ENCODE measurements at regions not wholly inside any gene's neighbourhood (a gene's known extent, or its start where the extent isn't known, plus 50 kb on each side); places are given as distances from the start of the nearest gene placed in this dataset.

- TF ChIP-seq CTCF (IDR thresholded peaks at IDR 0.05; ENCODE audit: low read length): no peak
- no peak for TF ChIP-seq EZH2 (optimal IDR thresholded peaks at IDR 0.05; ENCODE audit: low read depth, low read length)
- no peak for TF ChIP-seq EZH2phosphoT487 (IDR thresholded peaks at IDR 0.05; ENCODE audit: low read length)
Observed at GRCh38 chr9:38305582-38305981, 86.9 kb upstream of the ALDH1B1 start.

All from MM.1S (cell line).